ENCODE measurements at regions not wholly inside any gene's neighbourhood (a gene's known extent, or its start where the extent isn't known, plus 50 kb on each side); places are given as distances from the start of the nearest gene placed in this dataset.

DNA sequence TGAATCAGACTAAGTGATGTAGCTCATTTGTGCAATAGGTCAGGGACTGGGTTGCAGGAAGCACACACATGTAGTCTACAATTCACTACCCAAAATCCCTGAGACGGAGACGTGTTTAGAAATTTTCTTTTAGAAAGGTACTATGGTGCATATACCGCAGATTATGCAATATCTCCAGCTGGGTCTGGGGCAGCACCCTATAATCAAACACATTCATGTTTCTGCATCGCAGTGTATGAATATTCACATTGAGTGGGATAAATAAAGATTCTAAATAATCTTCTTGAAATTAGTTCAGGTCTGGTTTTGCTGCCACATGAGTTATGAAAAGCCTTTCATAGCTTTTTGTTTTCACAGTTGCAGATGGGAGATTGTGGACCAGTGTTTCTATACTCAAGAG lies 395.7 kb upstream of the FANCL start:
- TF ChIP-seq, protein P1, sequence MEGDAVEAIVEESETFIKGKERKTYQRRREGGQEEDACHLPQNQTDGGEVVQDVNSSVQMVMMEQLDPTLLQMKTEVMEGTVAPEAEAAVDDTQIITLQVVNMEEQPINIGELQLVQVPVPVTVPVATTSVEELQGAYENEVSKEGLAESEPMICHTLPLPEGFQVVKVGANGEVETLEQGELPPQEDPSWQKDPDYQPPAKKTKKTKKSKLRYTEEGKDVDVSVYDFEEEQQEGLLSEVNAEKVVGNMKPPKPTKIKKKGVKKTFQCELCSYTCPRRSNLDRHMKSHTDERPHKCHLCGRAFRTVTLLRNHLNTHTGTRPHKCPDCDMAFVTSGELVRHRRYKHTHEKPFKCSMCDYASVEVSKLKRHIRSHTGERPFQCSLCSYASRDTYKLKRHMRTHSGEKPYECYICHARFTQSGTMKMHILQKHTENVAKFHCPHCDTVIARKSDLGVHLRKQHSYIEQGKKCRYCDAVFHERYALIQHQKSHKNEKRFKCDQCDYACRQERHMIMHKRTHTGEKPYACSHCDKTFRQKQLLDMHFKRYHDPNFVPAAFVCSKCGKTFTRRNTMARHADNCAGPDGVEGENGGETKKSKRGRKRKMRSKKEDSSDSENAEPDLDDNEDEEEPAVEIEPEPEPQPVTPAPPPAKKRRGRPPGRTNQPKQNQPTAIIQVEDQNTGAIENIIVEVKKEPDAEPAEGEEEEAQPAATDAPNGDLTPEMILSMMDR (IDR thresholded peaks at IDR 0.05; ENCODE audit: borderline replicate concordance, extremely low read depth, low read length, poor library complexity, severe bottlenecking), result no peak
- TF ChIP-seq EZH2 (IDR thresholded peaks at IDR 0.05; ENCODE audit: borderline replicate concordance, low read depth, low read length, severe bottlenecking), result no peak
